A549 (cell line): ENCODE measurements at regions not wholly inside any gene's neighbourhood (a gene's known extent, or its start where the extent isn't known, plus 50 kb on each side); places are given as distances from the start of the nearest gene placed in this dataset.

ENCODE experiments used
- BHLHE40 ChIP-seq: IDR thresholded peaks from 2 replicates; pipeline ENCODE4 v1.6.1; 2012; ENCODE audit warnings: low read depth, low read length, inconsistent platforms
- CBX2 ChIP-seq: fragments of 200-600 bp; sonication (generic); IDR thresholded peaks from 2 replicates; pipeline ENCODE4 v1.6.1; 2016; ENCODE audit warnings: low read depth, mild to moderate bottlenecking, borderline replicate concordance
- CHD2 ChIP-seq: fragments of 150-350 bp; IDR thresholded peaks from 2 replicates; pipeline ENCODE4 v1.6.1; 2014; ENCODE audit warnings: low read length; ENCODE audit not compliant: partially characterized antibody
- EHF ChIP-seq: fragments of 250-450 bp; sonication (Bioruptor Pico); IDR thresholded peaks from 2 replicates; pipeline ENCODE4 v1.5.0; 2020; ENCODE audit warnings: mild to moderate bottlenecking
- NR3C1 ChIP-seq: fragments of >200 bp; sonication (Bioruptor Twin); formaldehyde crosslinking; IDR thresholded peaks from 3 replicates; pipeline ENCODE4 v1.6.1; 2017
- POLR2A ChIP-seq: IDR thresholded peaks from 2 replicates; pipeline ENCODE4 v1.6.1; 2012; ENCODE audit warnings: mild to moderate bottlenecking, low read length
- POLR2AphosphoS2 ChIP-seq: conservative IDR thresholded peaks from 2 replicates; pipeline ENCODE4 v1.6.1; 2012; ENCODE audit warnings: low read length, improper control_type of control experiment, inconsistent platforms
- RFX5 ChIP-seq: fragments of 450-650 bp; IDR thresholded peaks from 2 replicates; pipeline ENCODE4 v1.7.1; 2014; ENCODE audit warnings: antibody characterized with exemption, mild to moderate bottlenecking, moderate library complexity
- SMC3 ChIP-seq: fragments of >200 bp; sonication (Bioruptor Twin); formaldehyde crosslinking; IDR thresholded peaks from 3 replicates; pipeline ENCODE4 v1.6.1; 2018; ENCODE audit warnings: inconsistent platforms
- TF ChIP-seq, protein P1 (sequence below): IDR thresholded peaks from 2 replicates; pipeline ENCODE4 v1.6.1; 2012
- TF ChIP-seq, protein P2 (sequence below): fragments of >200 bp; sonication (Bioruptor Twin); formaldehyde crosslinking; IDR thresholded peaks from 3 replicates; pipeline ENCODE4 v1.5.1; 2016
- TF ChIP-seq, protein P3 (sequence below): fragments of 150-350 bp; IDR thresholded peaks from 2 replicates; pipeline ENCODE4 v1.6.1; 2014; ENCODE audit warnings: low read depth, mild to moderate bottlenecking, low read length
- TF ChIP-seq, protein P4 (sequence below): fragments of 200-600 bp; sonication (generic); IDR thresholded peaks from 2 replicates; pipeline ENCODE4 v1.6.1; 2016; ENCODE audit warnings: antibody characterized with exemption, mild to moderate bottlenecking, moderate library complexity

DNA sequence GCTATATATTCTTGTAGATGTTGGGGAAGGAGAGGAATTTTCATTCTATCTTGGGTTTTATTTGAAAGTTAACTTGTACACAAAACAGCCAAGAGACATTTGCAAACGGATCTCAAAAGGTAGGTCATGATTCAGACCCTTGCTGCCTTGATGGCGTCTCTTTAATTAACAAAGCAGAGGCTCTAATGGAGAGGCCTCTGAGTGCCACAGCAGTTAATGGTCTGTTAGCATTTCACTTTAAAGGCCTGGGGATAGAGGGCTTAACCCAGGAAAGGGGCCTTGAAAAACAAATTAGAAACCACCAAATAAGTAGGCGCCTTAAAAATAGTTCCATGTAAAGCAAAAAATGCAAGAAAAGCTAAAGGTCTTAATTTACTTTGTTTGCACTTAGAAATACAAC is 836.9 kb upstream of the CELF4 start:
- TF ChIP-seq CBX2, result no peak
- TF ChIP-seq, protein P1, sequence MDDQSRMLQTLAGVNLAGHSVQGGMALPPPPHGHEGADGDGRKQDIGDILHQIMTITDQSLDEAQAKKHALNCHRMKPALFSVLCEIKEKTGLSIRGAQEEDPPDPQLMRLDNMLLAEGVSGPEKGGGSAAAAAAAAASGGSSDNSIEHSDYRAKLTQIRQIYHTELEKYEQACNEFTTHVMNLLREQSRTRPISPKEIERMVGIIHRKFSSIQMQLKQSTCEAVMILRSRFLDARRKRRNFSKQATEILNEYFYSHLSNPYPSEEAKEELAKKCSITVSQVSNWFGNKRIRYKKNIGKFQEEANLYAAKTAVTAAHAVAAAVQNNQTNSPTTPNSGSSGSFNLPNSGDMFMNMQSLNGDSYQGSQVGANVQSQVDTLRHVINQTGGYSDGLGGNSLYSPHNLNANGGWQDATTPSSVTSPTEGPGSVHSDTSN, result no peak
- no peak for TF ChIP-seq CHD2
- TF ChIP-seq, protein P2, sequence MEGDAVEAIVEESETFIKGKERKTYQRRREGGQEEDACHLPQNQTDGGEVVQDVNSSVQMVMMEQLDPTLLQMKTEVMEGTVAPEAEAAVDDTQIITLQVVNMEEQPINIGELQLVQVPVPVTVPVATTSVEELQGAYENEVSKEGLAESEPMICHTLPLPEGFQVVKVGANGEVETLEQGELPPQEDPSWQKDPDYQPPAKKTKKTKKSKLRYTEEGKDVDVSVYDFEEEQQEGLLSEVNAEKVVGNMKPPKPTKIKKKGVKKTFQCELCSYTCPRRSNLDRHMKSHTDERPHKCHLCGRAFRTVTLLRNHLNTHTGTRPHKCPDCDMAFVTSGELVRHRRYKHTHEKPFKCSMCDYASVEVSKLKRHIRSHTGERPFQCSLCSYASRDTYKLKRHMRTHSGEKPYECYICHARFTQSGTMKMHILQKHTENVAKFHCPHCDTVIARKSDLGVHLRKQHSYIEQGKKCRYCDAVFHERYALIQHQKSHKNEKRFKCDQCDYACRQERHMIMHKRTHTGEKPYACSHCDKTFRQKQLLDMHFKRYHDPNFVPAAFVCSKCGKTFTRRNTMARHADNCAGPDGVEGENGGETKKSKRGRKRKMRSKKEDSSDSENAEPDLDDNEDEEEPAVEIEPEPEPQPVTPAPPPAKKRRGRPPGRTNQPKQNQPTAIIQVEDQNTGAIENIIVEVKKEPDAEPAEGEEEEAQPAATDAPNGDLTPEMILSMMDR, result no peak
- no peak for TF ChIP-seq POLR2A
- no peak for TF ChIP-seq NR3C1
- no peak for TF ChIP-seq EHF (CRISPR knock-in tag)
- TF ChIP-seq RFX5, result no peak
- no peak for TF ChIP-seq BHLHE40
- TF ChIP-seq, protein P3, sequence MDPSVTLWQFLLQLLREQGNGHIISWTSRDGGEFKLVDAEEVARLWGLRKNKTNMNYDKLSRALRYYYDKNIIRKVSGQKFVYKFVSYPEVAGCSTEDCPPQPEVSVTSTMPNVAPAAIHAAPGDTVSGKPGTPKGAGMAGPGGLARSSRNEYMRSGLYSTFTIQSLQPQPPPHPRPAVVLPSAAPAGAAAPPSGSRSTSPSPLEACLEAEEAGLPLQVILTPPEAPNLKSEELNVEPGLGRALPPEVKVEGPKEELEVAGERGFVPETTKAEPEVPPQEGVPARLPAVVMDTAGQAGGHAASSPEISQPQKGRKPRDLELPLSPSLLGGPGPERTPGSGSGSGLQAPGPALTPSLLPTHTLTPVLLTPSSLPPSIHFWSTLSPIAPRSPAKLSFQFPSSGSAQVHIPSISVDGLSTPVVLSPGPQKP, result no peak
- TF ChIP-seq POLR2AphosphoS2, result no peak
- no peak for TF ChIP-seq SMC3
- TF ChIP-seq, protein P4, sequence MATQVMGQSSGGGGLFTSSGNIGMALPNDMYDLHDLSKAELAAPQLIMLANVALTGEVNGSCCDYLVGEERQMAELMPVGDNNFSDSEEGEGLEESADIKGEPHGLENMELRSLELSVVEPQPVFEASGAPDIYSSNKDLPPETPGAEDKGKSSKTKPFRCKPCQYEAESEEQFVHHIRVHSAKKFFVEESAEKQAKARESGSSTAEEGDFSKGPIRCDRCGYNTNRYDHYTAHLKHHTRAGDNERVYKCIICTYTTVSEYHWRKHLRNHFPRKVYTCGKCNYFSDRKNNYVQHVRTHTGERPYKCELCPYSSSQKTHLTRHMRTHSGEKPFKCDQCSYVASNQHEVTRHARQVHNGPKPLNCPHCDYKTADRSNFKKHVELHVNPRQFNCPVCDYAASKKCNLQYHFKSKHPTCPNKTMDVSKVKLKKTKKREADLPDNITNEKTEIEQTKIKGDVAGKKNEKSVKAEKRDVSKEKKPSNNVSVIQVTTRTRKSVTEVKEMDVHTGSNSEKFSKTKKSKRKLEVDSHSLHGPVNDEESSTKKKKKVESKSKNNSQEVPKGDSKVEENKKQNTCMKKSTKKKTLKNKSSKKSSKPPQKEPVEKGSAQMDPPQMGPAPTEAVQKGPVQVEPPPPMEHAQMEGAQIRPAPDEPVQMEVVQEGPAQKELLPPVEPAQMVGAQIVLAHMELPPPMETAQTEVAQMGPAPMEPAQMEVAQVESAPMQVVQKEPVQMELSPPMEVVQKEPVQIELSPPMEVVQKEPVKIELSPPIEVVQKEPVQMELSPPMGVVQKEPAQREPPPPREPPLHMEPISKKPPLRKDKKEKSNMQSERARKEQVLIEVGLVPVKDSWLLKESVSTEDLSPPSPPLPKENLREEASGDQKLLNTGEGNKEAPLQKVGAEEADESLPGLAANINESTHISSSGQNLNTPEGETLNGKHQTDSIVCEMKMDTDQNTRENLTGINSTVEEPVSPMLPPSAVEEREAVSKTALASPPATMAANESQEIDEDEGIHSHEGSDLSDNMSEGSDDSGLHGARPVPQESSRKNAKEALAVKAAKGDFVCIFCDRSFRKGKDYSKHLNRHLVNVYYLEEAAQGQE, result no peak
